Natural killer cell (primary cell): ENCODE measurements at regions not wholly inside any gene's neighbourhood (a gene's known extent, or its start where the extent isn't known, plus 50 kb on each side); places are given as distances from the start of the nearest gene placed in this dataset.

Experiments used
- ATAC-seq, 3 donors: fragments of 150-1000 bp in 2 of 3; fragments of 200-7000 bp in 1 of 3; cut with Tn5 transposase; 1 replicate in 1 of 3; 2 replicates in 2 of 3; pipeline ENCODE4 v1.10.0; 2021; ENCODE audit warnings: mild to moderate bottlenecking in 2 of 3, moderate library complexity in 2 of 3
- DNase-seq, 2 donors: peaks; one replicate each; pipeline versions ENCODE4 v3.0.0 to v3.0.0-alpha.2; 2013 to 2021; ENCODE audit warnings: mixed read lengths in 1 of 2
- H3K27ac ChIP-seq: one replicate; pipeline ENCODE4 v1.5.1; 2013; ENCODE audit warnings: mild to moderate bottlenecking, low read length
- H3K27me3 ChIP-seq: one replicate; pipeline ENCODE4 v1.6.1; 2013; ENCODE audit warnings: low read length; ENCODE audit not compliant: control insufficient read depth, insufficient read depth
- H3K36me3 ChIP-seq: one replicate; pipeline ENCODE4 v1.6.1; 2013; ENCODE audit warnings: low read length; ENCODE audit not compliant: control insufficient read depth, insufficient read depth
- H3K4me1 ChIP-seq: one replicate; pipeline ENCODE4 v1.6.1; 2013; ENCODE audit warnings: low read length; ENCODE audit not compliant: control insufficient read depth, insufficient read depth
- H3K4me3 ChIP-seq: one replicate; pipeline ENCODE4 v1.5.1; 2013; ENCODE audit warnings: low read length
- H3K9me3 ChIP-seq: one replicate; pipeline ENCODE4 v1.6.1; 2013; ENCODE audit warnings: low read length; ENCODE audit not compliant: control insufficient read depth, insufficient read depth
- H3K27ac Mint-ChIP-seq, 2 donors: one replicate each; pipeline ENCODE4 v1.8.0; 2022; ENCODE audit warnings: mild to moderate bottlenecking in 2 of 2, mixed read lengths in 2 of 2, moderate library complexity in 1 of 2
- H3K27me3 Mint-ChIP-seq, 2 donors: one replicate each; pipeline ENCODE4 v1.8.0; 2022; ENCODE audit warnings: low read depth in 2 of 2, mixed read lengths in 2 of 2
- H3K36me3 Mint-ChIP-seq: one replicate; pipeline ENCODE4 v1.8.0; 2022; ENCODE audit warnings: mixed read lengths
- H3K4me1 Mint-ChIP-seq, 2 donors: one replicate each; pipeline ENCODE4 v1.8.0; 2022; ENCODE audit warnings: mixed read lengths in 2 of 2
- H3K4me3 Mint-ChIP-seq: one replicate; pipeline ENCODE4 v1.8.0; 2022; ENCODE audit warnings: mild to moderate bottlenecking, moderate library complexity, mixed read lengths
- H3K9me3 Mint-ChIP-seq, 2 donors: one replicate each; pipeline ENCODE4 v1.8.0; 2022; ENCODE audit warnings: mixed read lengths in 2 of 2
- CTCF ChIP-seq: fragments of 200-600 bp; IDR thresholded peaks from one replicate; pipeline ENCODE4 v1.8.0; 2022; ENCODE audit warnings: antibody characterized with exemption
- WGBS: methylation state at CpG from one replicate; pipeline ENCODE4 v1.1.7; 2013; ENCODE audit warnings: missing lambda C conversion rate; ENCODE audit not compliant: insufficient coverage; 5-methylcytosine and 5-hydroxymethylcytosine counted together
- intact Hi-C: fragments of 100-400 bp; cut with micrococcal nuclease; formaldehyde crosslinking; loops from one replicate; pipeline ENCODE4 v1.14.2; 2022

GRCh38 chr13:105545811-105546210, 989.7 kb downstream of the EFNB2 start:
- no peaks in the 10 kb centered on the region for H3K27me3 ChIP-seq
- no peak for ATAC-seq
- intact Hi-C loops = no loop called here
- H3K4me1 ChIP-seq = no peaks in the 10 kb centered on the region
- Mint-ChIP-seq H3K9me3 (peaks cover 2 to 13% of the 10 kb centered on the region in 2 donors), H3K36me3 (no peaks in the 10 kb centered on the region), H3K27me3 (no peaks in the 10 kb centered on the region), H3K27ac (no peak overlapping the region), H3K4me3 (no peak overlapping the region), H3K4me1 (no peaks in the 10 kb centered on the region)
- no peak for TF ChIP-seq CTCF
- no peak overlapping the region for H3K27ac ChIP-seq
- 90% methylated on average over 3 of the region's 5 CpGs for WGBS
- no peak overlapping the region for H3K4me3 ChIP-seq
- no peak for DNase-seq
- H3K36me3 ChIP-seq = no peaks in the 10 kb centered on the region
- H3K9me3 ChIP-seq = no peaks in the 10 kb centered on the region

- no peak for ATAC-seq
- WGBS = 89% methylated on average over 2 of the region's 2 CpGs
- no peak overlapping the region for H3K4me3 Mint-ChIP-seq
- no peaks in the 10 kb centered on the region for H3K4me1 Mint-ChIP-seq
- no peaks in the 10 kb centered on the region for H3K36me3 Mint-ChIP-seq
- H3K9me3 Mint-ChIP-seq = peaks cover 2 to 11% of the 10 kb centered on the region in 2 donors
- H3K36me3 ChIP-seq = no peaks in the 10 kb centered on the region
- no peaks in the 10 kb centered on the region for H3K4me1 ChIP-seq
- H3K27ac Mint-ChIP-seq = no peak overlapping the region
- no peaks in the 10 kb centered on the region for H3K9me3 ChIP-seq
- intact Hi-C loops = loop anchor here (5.0 kb wide), 1 partner anchor 809 kb away; no protein-coding TSS in a partner anchor
- H3K4me3 ChIP-seq = no peak overlapping the region
- no peaks in the 10 kb centered on the region for H3K27me3 Mint-ChIP-seq
- no peak for TF ChIP-seq CTCF
- H3K27me3 ChIP-seq = no peaks in the 10 kb centered on the region
- no peak for DNase-seq
- H3K27ac ChIP-seq = no peak overlapping the region
These were observed 991.7 kb downstream of the EFNB2 start for GRCh38 chr13:105543742-105544141.

- no peak for DNase-seq
- no peaks in the 10 kb centered on the region for H3K4me1 ChIP-seq
- Mint-ChIP-seq H3K4me1 (no peaks in the 10 kb centered on the region), H3K36me3 (no peaks in the 10 kb centered on the region), H3K27ac (no peak overlapping the region), H3K9me3 (peaks cover 2 to 11% of the 10 kb centered on the region in 2 donors), H3K4me3 (no peak overlapping the region), H3K27me3 (no peaks in the 10 kb centered on the region)
- H3K9me3 ChIP-seq = no peaks in the 10 kb centered on the region
- intact Hi-C loops = loop anchor here (5.0 kb wide), 1 partner anchor 811 kb away; no protein-coding TSS in a partner anchor
- no peaks in the 10 kb centered on the region for H3K27me3 ChIP-seq
- H3K4me3 ChIP-seq = no peak overlapping the region
- no peak for TF ChIP-seq CTCF
- ATAC-seq = no peak
- no peaks in the 10 kb centered on the region for H3K36me3 ChIP-seq
- no peak overlapping the region for H3K27ac ChIP-seq
- 77% methylated on average over 2 of the region's 2 CpGs for WGBS
These were observed 993.9 kb downstream of the EFNB2 start for GRCh38 chr13:105541565-105541964.

- Histone ChIP-seq H3K4me3 (no peak overlapping the region), H3K9me3 (no peaks in the 10 kb centered on the region), H3K27ac (no peak overlapping the region), H3K27me3 (no peaks in the 10 kb centered on the region), H3K36me3 (no peaks in the 10 kb centered on the region), H3K4me1 (no peaks in the 10 kb centered on the region)
- H3K36me3 Mint-ChIP-seq = no peaks in the 10 kb centered on the region
- H3K27me3 Mint-ChIP-seq = no peaks in the 10 kb centered on the region
- peaks cover 2 to 3% of the 10 kb centered on the region in 2 donors for H3K9me3 Mint-ChIP-seq
- H3K4me3 Mint-ChIP-seq = no peak overlapping the region
- DNase-seq (no peak), ATAC-seq (no peak)
- no peak for TF ChIP-seq CTCF
- H3K4me1 Mint-ChIP-seq = no peaks in the 10 kb centered on the region
- 91% methylated on average over 4 of the region's 4 CpGs for WGBS
- intact Hi-C loops = no loop called here
- no peak overlapping the region for H3K27ac Mint-ChIP-seq
These were observed 997.1 kb downstream of the EFNB2 start for GRCh38 chr13:105538346-105538745.
